Loucy (cell line): ENCODE measurements at regions not wholly inside any gene's neighbourhood (a gene's known extent, or its start where the extent isn't known, plus 50 kb on each side); places are given as distances from the start of the nearest gene placed in this dataset.

Experiments used
- H2AFZ ChIP-seq: fragments of 200-600 bp; sonication (generic); 2 replicates; pipeline ENCODE4 v1.6.0; 2016; ENCODE audit warnings: antibody characterized with exemption, mild to moderate bottlenecking, low read length, moderate library complexity
- H3F3A ChIP-seq: fragments of 200-600 bp; 2 replicates; pipeline ENCODE4 v1.6.0; 2016; ENCODE audit warnings: antibody characterized with exemption, low read depth, mild to moderate bottlenecking
- H3K27me3 ChIP-seq: fragments of 200-600 bp; sonication (generic); 2 replicates; pipeline ENCODE4 v1.6.1; 2014; ENCODE audit warnings: low read length, mild to moderate bottlenecking; ENCODE audit not compliant: insufficient read depth, poor library complexity, severe bottlenecking
- H3K36me3 ChIP-seq: fragments of 200-600 bp; sonication (generic); 2 replicates; pipeline ENCODE4 v1.6.1; 2016; ENCODE audit warnings: low read length; ENCODE audit not compliant: insufficient read depth
- H3K4me1 ChIP-seq: fragments of 200-600 bp; sonication (generic); 2 replicates; pipeline ENCODE4 v1.5.1; 2014; ENCODE audit warnings: low read length, mild to moderate bottlenecking; ENCODE audit not compliant: insufficient read depth, poor library complexity, severe bottlenecking
- H3K4me2 ChIP-seq: fragments of 200-600 bp; sonication (generic); 2 replicates; pipeline ENCODE4 v1.6.0; 2014; ENCODE audit warnings: antibody characterized with exemption, low read length, low read depth, mild to moderate bottlenecking; ENCODE audit not compliant: poor library complexity, severe bottlenecking
- H3K4me3 ChIP-seq: fragments of 200-600 bp; sonication (generic); 2 replicates; pipeline ENCODE4 v1.5.1; 2014; ENCODE audit warnings: low read length, mild to moderate bottlenecking, mixed read lengths; ENCODE audit not compliant: poor library complexity, severe bottlenecking
- H3K79me2 ChIP-seq: fragments of 200-600 bp; sonication (generic); 2 replicates; pipeline ENCODE4 v1.6.1; 2014; ENCODE audit warnings: low read length; ENCODE audit not compliant: insufficient read depth
- H3K9ac ChIP-seq: fragments of 200-600 bp; sonication (generic); 2 replicates; pipeline ENCODE4 v1.6.0; 2014; ENCODE audit warnings: mild to moderate bottlenecking, low read depth, low read length, moderate library complexity; ENCODE audit not compliant: poor library complexity, severe bottlenecking
- H3K9me2 ChIP-seq: fragments of 200-600 bp; sonication (generic); replicated peaks from 2 replicates; pipeline ENCODE4 v1.6.1; 2016; ENCODE audit warnings: low read depth, low read length, mixed read lengths
- H3K9me3 ChIP-seq: fragments of 200-600 bp; sonication (generic); 2 replicates; pipeline ENCODE4 v1.6.1; 2014; ENCODE audit warnings: mild to moderate bottlenecking, antibody characterized with exemption, low read length, low read depth; ENCODE audit not compliant: insufficient read depth
- H4K20me1 ChIP-seq: fragments of 200-600 bp; sonication (generic); 2 replicates; pipeline ENCODE4 v1.6.0; 2014; ENCODE audit warnings: antibody characterized with exemption, low read length, mild to moderate bottlenecking; ENCODE audit not compliant: insufficient read depth, poor library complexity, severe bottlenecking
- CTCF ChIP-seq: fragments of 200-600 bp; sonication (generic); conservative IDR thresholded peaks from 2 replicates; pipeline ENCODE4 v1.5.1; 2014; ENCODE audit warnings: mild to moderate bottlenecking, antibody characterized with exemption, low read length
- EZH2phosphoT487 ChIP-seq: fragments of 200-600 bp; IDR thresholded peaks from 2 replicates; pipeline ENCODE4 v1.6.1; 2018; ENCODE audit warnings: antibody characterized with exemption, mild to moderate bottlenecking, moderate library complexity, borderline replicate concordance

DNA sequence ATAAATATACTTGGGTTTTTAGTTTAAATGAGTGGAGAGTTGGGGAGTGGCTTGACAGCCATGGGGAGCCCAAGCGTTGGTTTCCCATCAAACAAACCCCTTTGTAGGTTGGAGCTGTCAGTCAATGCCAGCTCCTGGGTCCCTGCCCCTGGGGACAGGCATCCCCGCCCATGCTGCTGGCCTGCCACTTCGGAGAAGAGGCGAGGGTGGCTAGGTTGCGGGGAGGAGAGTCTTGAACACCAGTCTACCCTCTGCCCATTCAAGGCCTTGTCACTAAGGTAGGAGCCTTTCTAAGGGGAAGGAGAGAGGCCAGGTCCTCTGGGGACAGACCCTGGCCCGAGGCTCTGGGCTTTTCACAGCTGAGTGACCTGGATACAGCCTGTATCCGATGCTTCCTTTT, 211.9 kb upstream of the CADM1 start:
- no peak overlapping the region for H3K9ac ChIP-seq
- H4K20me1 ChIP-seq: no peaks in the 10 kb centered on the region

DNA sequence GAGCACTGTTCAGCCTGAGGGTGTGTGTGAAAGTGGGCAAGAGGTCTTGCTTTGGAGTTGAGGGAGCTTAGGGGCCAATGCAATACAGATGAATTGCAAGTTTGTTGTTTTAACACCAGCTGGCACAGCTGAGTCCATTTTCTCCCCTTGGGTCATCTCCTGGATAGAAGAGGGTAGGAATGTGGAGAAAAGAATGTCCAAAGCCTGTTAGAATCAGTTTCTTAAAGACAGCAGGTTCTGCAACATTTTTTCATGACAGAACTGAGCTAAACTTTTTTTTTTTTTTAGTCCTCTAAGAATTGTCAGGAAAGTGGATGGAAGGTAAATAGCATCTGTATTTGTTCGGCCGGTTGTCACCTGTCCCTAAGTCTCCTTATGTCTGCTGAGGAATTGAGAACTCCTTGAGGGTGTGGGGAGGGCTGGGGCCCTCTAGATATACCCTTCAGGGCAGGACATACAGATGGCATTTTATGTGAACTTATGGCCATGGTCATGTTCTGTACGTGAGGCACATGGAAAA, 211.1 kb upstream of the CADM1 start:
- Histone ChIP-seq H3K4me3 (no peak overlapping the region), H3K79me2 (no peaks in the 10 kb centered on the region), H4K20me1 (no peaks in the 10 kb centered on the region), H2AFZ (no peak overlapping the region), H3K9me3 (no peaks in the 10 kb centered on the region), H3K36me3 (no peaks in the 10 kb centered on the region), H3K9ac (no peak overlapping the region), H3F3A (no peaks in the 10 kb centered on the region), H3K27me3 (no peaks in the 10 kb centered on the region), H3K4me1 (no peaks in the 10 kb centered on the region), H3K9me2 (no peaks in the 10 kb centered on the region), H3K4me2 (no peak overlapping the region)
- TF ChIP-seq CTCF (no peak), EZH2phosphoT487 (no peak)

More for the DNA sequence above, 211.9 kb upstream of the CADM1 start:
- Histone ChIP-seq H3K4me3 (no peak overlapping the region), H3K27me3 (no peaks in the 10 kb centered on the region), H3K4me1 (no peaks in the 10 kb centered on the region), H3K4me2 (no peak overlapping the region), H3F3A (no peaks in the 10 kb centered on the region), H3K36me3 (no peaks in the 10 kb centered on the region), H3K79me2 (no peaks in the 10 kb centered on the region), H3K9me2 (no peaks in the 10 kb centered on the region), H3K9me3 (no peaks in the 10 kb centered on the region), H2AFZ (no peak overlapping the region)
- TF ChIP-seq EZH2phosphoT487 (no peak), CTCF (no peak)

DNA sequence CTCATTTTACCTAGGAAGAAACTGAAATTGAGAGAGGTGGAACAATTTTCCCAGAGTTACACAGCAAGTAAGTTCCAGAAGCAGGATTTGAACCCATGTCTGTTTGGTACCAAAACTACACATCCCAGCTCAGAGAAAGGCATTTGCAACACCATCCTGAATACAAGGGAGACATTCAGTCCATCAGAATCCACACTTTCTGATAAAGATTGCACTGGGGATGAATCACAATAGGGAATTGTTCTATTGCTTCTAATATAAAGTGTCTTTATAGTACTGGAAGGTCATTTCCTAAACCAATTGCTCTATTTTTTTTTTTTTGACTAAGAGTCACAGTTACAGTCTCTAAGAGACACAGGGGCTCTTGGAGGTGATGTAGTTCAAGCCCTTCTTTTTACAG, 208.1 kb upstream of the CADM1 start:
- Histone ChIP-seq H3F3A (no peaks in the 10 kb centered on the region), H4K20me1 (no peaks in the 10 kb centered on the region), H3K4me3 (no peak overlapping the region), H3K27me3 (no peaks in the 10 kb centered on the region), H3K79me2 (no peaks in the 10 kb centered on the region), H3K4me2 (no peak overlapping the region), H3K4me1 (no peaks in the 10 kb centered on the region), H2AFZ (no peak overlapping the region), H3K9ac (no peak overlapping the region), H3K36me3 (no peaks in the 10 kb centered on the region), H3K9me3 (no peaks in the 10 kb centered on the region), H3K9me2 (no peaks in the 10 kb centered on the region)
- TF ChIP-seq CTCF: no peak
- TF ChIP-seq EZH2phosphoT487: no peak
